ENCODE measurements at regions not wholly inside any gene's neighbourhood (a gene's known extent, or its start where the extent isn't known, plus 50 kb on each side); places are given as distances from the start of the nearest gene placed in this dataset.

- TF ChIP-seq CTCF (IDR thresholded peaks at IDR 0.05; ENCODE audit: low read depth, low read length, missing control alignments), result no peak
- DNase-seq (ENCODE audit: low read depth), result no peak
- H3K4me3 ChIP-seq (ENCODE audit: low read depth, low read length), result no peak overlapping the region
These were observed 117.1 kb upstream of the FRG1 start for GRCh38 chr4:189823591-189823990.

DNA sequence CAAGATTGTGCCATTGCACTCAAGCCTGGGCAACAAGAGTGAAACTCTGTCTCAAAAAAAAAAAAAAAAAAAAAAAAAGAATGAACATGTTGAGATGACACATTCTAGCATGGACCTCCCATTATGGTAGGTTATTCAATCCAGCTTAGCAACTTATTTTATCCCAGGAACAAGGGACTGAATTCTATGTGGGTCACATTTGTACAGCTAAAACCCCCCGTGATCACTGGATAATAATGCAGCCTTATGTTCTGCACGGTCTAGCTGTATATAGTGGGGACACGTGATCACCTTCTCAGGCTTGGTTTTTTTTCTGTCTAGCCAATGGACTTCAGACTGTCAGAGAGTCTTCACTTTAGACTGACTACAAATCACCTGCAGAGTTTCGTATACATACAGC, 115.2 kb upstream of the FRG1 start:
- no peak overlapping the region for H3K4me3 ChIP-seq (ENCODE audit: low read depth, low read length)
- TF ChIP-seq CTCF (IDR thresholded peaks at IDR 0.05; ENCODE audit: low read depth, low read length, missing control alignments), result no peak
- DNase-seq (ENCODE audit: low read depth), result no peak

DNA sequence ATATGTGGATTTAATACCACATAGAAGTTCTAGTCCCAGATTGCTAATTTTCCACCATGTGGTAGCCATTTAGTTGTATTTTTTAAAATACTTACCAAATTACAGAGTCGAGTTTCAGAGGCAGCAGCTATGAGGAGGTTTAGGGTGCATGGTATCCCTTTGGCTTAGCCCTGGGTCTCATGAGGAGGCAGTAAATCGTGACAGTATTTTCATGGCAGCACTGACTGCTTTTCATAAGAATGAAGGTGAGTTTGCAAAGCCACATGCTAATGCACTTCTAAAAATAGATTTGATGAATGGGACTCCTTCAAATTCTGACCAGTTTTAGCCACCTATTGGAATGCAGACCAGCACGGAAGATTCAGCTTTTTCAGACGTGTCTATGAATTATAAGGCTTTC, 114.0 kb upstream of the FRG1 start:
- H3K4me3 ChIP-seq (ENCODE audit: low read depth, low read length), result no peak overlapping the region
- no peak for DNase-seq (ENCODE audit: low read depth)
- TF ChIP-seq CTCF (IDR thresholded peaks at IDR 0.05; ENCODE audit: low read depth, low read length, missing control alignments), result no peak

DNA sequence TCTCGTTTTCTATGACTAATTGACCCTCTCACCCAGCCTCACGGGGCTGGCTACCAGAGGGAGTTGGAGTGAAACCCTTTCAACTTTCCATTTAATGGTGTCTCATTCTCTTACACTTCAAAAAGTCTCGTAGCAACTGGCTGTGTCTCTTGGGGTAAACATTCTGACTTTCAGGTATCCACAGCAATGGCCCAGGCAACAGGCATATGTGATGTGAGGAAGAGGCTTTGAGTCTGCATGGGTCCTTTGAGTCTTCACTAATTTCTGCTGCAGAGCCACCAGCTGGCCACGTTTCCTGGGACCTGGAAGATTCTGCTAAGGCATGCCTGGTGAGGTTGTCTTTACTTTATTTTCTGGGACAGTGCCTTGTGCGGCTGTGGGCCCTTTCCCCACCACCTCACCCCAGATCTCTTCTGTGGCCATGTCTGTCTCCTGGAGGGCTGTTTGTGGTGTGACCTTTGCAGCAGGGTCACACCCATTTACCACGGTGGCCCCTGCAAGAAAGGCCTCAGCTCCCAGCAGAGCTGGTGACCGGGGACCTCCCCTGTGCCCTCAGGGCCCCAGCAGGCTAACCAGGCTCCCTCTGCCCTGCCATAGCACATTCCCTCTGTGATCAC, 112.5 kb upstream of the FRG1 start:
- no peak for DNase-seq (ENCODE audit: low read depth)
- no peak for TF ChIP-seq CTCF (IDR thresholded peaks at IDR 0.05; ENCODE audit: low read depth, low read length, missing control alignments)
- H3K4me3 ChIP-seq (ENCODE audit: low read depth, low read length), result no peak overlapping the region

GRCh38 chr4:189832528-189832927, 108.1 kb upstream of the FRG1 start:
- TF ChIP-seq CTCF (IDR thresholded peaks at IDR 0.05; ENCODE audit: low read depth, low read length, missing control alignments), result no peak
- no peak for DNase-seq (ENCODE audit: low read depth)
- no peak overlapping the region for H3K4me3 ChIP-seq (ENCODE audit: low read depth, low read length)

DNA sequence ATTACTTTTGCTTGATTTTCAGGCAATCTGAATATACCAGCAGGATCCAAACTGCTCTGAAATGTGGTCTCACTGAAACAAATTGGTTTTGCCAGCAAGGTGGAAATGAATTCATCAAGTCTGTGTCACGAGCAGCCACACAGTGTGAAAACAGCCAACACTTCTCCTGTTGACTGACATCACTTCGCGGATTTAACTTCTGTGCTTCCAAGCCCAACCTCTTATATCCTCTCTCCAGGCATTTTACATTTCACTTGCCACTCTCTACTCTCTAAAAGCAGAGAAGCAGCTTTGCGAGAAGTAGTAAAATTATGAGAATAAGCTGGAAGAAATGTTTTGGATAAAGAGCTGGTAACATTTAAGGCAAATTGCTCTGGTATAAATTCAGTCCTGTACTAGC, 106.1 kb upstream of the FRG1 start:
- no peak for TF ChIP-seq CTCF (IDR thresholded peaks at IDR 0.05; ENCODE audit: low read depth, low read length, missing control alignments)
- H3K4me3 ChIP-seq (ENCODE audit: low read depth, low read length), result no peak overlapping the region
- DNase-seq (ENCODE audit: low read depth), result no peak

DNA sequence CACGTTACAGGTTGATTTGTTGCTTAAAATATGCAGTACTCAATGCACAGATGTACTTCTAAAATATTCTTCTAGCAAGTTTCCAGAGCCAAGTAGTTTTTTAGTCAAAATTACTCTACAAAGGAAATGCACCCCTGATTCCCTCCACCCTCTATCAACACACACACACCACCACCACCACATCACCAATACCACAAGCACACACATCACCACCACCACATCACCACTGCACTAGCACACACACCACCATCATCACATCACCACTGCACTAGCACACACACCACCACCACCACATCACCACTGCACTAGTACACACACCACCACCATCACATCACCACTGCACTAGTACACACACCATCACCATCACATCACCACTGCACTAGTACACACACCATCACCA, 105.2 kb upstream of the FRG1 start:
- H3K4me3 ChIP-seq (ENCODE audit: low read depth, low read length), result no peak overlapping the region
- DNase-seq (ENCODE audit: low read depth), result no peak
- no peak for TF ChIP-seq CTCF (IDR thresholded peaks at IDR 0.05; ENCODE audit: low read depth, low read length, missing control alignments)

Measured in GM12864 (cell line).